H1 (cell line): ENCODE measurements at regions not wholly inside any gene's neighbourhood (a gene's known extent, or its start where the extent isn't known, plus 50 kb on each side); places are given as distances from the start of the nearest gene placed in this dataset.
A peak's percentile ranks its signal among the peaks of the same experiment; 100 is the strongest.

Source experiments
- CTCF ChIA-PET: fragments of 300-600 bp; sonication (Branson Sonifier 250); formaldehyde crosslinking; loops from one replicate; lab custom pipeline; 2021; ENCODE audit not compliant: partially characterized antibody; lab: Charles Lee
- POLR2A ChIA-PET: fragments of 300-600 bp; sonication (Branson Sonifier 250); formaldehyde crosslinking; loops from one replicate; lab custom pipeline; 2021; ENCODE audit warnings: inconsistent platforms; ENCODE audit not compliant: partially characterized antibody; lab: Charles Lee
- DNase-seq, 2 experiments: peaks; one replicate each; pipeline versions ENCODE4 v3.0.0 to v3.0.0-alpha.2; 2010 to 2022; ENCODE audit warnings: low spot score in 2 of 2, low read depth in 1 of 2, mixed read lengths in 1 of 2
- FAIRE-seq: peaks from 2 replicates; lab custom pipeline; 2011; peaks lifted over from hg19 to GRCh38; lab: Jason Lieb, UNC
- H2AFZ ChIP-seq: 2 replicates; pipeline ENCODE4 v1.8.1; 2012; ENCODE audit warnings: low read length, inconsistent platforms
- H2AK5ac ChIP-seq: 2 replicates; pipeline ENCODE4 v1.6.1; 2013; ENCODE audit warnings: low read depth, low read length
- H2BK120ac ChIP-seq: replicated peaks from 2 replicates; pipeline ENCODE3; 2013; ENCODE audit warnings: low read depth, low read length, inconsistent platforms
- H2BK12ac ChIP-seq: 2 replicates; pipeline ENCODE4 v1.6.1; 2013; ENCODE audit warnings: low read depth, low read length
- H2BK15ac ChIP-seq: 2 replicates; pipeline ENCODE4 v1.6.1; 2013; ENCODE audit warnings: low read length
- H2BK20ac ChIP-seq: 2 replicates; pipeline ENCODE4 v1.6.1; 2013; ENCODE audit warnings: low read length
- H2BK5ac ChIP-seq: 2 replicates; pipeline ENCODE4 v1.6.1; 2013; ENCODE audit warnings: low read depth, low read length
- H3K14ac ChIP-seq: 2 replicates; pipeline ENCODE4 v1.6.1; 2013; ENCODE audit warnings: inconsistent platforms; ENCODE audit not compliant: insufficient read length
- H3K18ac ChIP-seq: 2 replicates; pipeline ENCODE4 v1.6.1; 2013; ENCODE audit warnings: low read length; ENCODE audit errors: extremely low read depth
- H3K23ac ChIP-seq: 2 replicates; pipeline ENCODE4 v1.6.1; 2013; ENCODE audit warnings: inconsistent platforms; ENCODE audit not compliant: insufficient read length
- H3K23me2 ChIP-seq: 2 replicates; pipeline ENCODE4 v1.6.1; 2013; ENCODE audit warnings: low read depth, low read length
- H3K27ac ChIP-seq: 2 replicates; pipeline ENCODE4 v1.6.1; 2011; ENCODE audit warnings: low read depth, low read length, inconsistent platforms
- H3K27me3 ChIP-seq, 4 experiments: replicated peaks in 1 of 4; 1 replicate in 1 of 4; 2 replicates in 3 of 4; pipeline versions ENCODE4 v1.6.1 to v1.8.1; 2011 to 2013; ENCODE audit warnings: low read length in 3 of 4, mild to moderate bottlenecking in 3 of 4, inconsistent platforms in 2 of 4, mixed read lengths in 2 of 4, moderate library complexity in 1 of 4; ENCODE audit not compliant: control insufficient read depth in 3 of 4, insufficient read depth in 3 of 4; ENCODE audit errors: extremely low read depth in 1 of 4
- H3K36me3 ChIP-seq, 4 experiments: 2 replicates each; pipeline versions ENCODE4 v1.6.1 to v1.8.1; 2011 to 2013; ENCODE audit warnings: mild to moderate bottlenecking in 4 of 4, low read length in 3 of 4, moderate library complexity in 2 of 4, control low read depth in 1 of 4, inconsistent platforms in 1 of 4; ENCODE audit not compliant: insufficient read depth in 4 of 4, control insufficient read depth in 2 of 4
- H3K4ac ChIP-seq: replicated peaks from 2 replicates; pipeline ENCODE3; 2013; ENCODE audit warnings: low read length, low read depth, mixed read lengths, inconsistent platforms; ENCODE audit not compliant: insufficient read length
- H3K4me1 ChIP-seq, 4 experiments: replicated peaks in 1 of 4; 1 replicate in 1 of 4; 2 replicates in 3 of 4; pipeline versions ENCODE4 v1.6.1 to v1.8.1; 2011 to 2013; ENCODE audit warnings: low read length in 3 of 4, inconsistent platforms in 2 of 4, mixed read lengths in 1 of 4; ENCODE audit not compliant: insufficient read depth in 4 of 4, control insufficient read depth in 3 of 4
- H3K4me2 ChIP-seq, 2 experiments: 2 replicates each; pipeline versions ENCODE4 v1.6.1 to v1.8.1; 2011 to 2013; ENCODE audit warnings: low read depth in 2 of 2, low read length in 2 of 2, control low read depth in 1 of 2, inconsistent platforms in 1 of 2, mild to moderate bottlenecking in 1 of 2; ENCODE audit not compliant: insufficient read depth in 1 of 2
- H3K4me3 ChIP-seq, 4 experiments: fragments of 200-600, 300-600 bp in 1 of 4; sonication (generic), shearing (Covaris generic), sonication (Bioruptor Twin) in 1 of 4; 2 replicates each; pipeline versions ENCODE4 v1.5.1 to v1.8.1; 2011 to 2016; ENCODE audit warnings: low read length in 4 of 4, low read depth in 3 of 4, control low read depth in 2 of 4, inconsistent platforms in 2 of 4, mild to moderate bottlenecking in 2 of 4, mixed read lengths in 1 of 4, moderate library complexity in 1 of 4; ENCODE audit not compliant: insufficient read depth in 2 of 4; ENCODE audit errors: extremely low read depth in 1 of 4
- H3K56ac ChIP-seq: replicated peaks from 2 replicates; pipeline ENCODE3; 2013; ENCODE audit warnings: low read depth, mild to moderate bottlenecking, mixed read lengths, low read length, inconsistent platforms; ENCODE audit not compliant: insufficient read length
- H3K79me1 ChIP-seq: 2 replicates; pipeline ENCODE4 v1.6.1; 2013; ENCODE audit warnings: low read depth, low read length, control low read depth
- H3K79me2 ChIP-seq, 2 experiments: 2 replicates each; pipeline versions ENCODE4 v1.6.1 to v1.8.1; 2012 to 2013; ENCODE audit warnings: low read length in 2 of 2, mild to moderate bottlenecking in 2 of 2, inconsistent platforms in 1 of 2; ENCODE audit not compliant: insufficient read depth in 2 of 2, control insufficient read depth in 1 of 2
- H3K9ac ChIP-seq, 4 experiments: replicated peaks in 1 of 4; 1 replicate in 1 of 4; 2 replicates in 3 of 4; pipeline versions ENCODE4 v1.6.1 to v1.8.1; 2011 to 2013; ENCODE audit warnings: low read depth in 3 of 4, low read length in 3 of 4, control low read depth in 2 of 4, mild to moderate bottlenecking in 2 of 4, moderate library complexity in 2 of 4, inconsistent platforms in 1 of 4; ENCODE audit errors: extremely low read depth in 1 of 4
- H3K9me3 ChIP-seq, 2 experiments: 2 replicates each; pipeline versions ENCODE4 v1.6.1 to v1.8.1; 2012 to 2013; ENCODE audit warnings: mild to moderate bottlenecking in 2 of 2, moderate library complexity in 2 of 2, control low read depth in 1 of 2, inconsistent platforms in 1 of 2, low read depth in 1 of 2, low read length in 1 of 2, mixed read lengths in 1 of 2; ENCODE audit not compliant: insufficient read depth in 2 of 2
- H4K20me1 ChIP-seq, 2 experiments: replicated peaks in 1 of 2; 2 replicates each; pipeline versions ENCODE3 to v1.8.1; 2011 to 2013; ENCODE audit warnings: inconsistent platforms in 2 of 2, low read length in 2 of 2, mild to moderate bottlenecking in 1 of 2; ENCODE audit not compliant: insufficient read depth in 2 of 2, control insufficient read depth in 1 of 2
- H4K5ac ChIP-seq: 2 replicates; pipeline ENCODE4 v1.6.1; 2013; ENCODE audit warnings: low read length, low read depth, mixed read lengths, inconsistent platforms; ENCODE audit not compliant: insufficient read length
- H4K8ac ChIP-seq: 2 replicates; pipeline ENCODE4 v1.8.0; 2013; ENCODE audit warnings: mild to moderate bottlenecking, moderate library complexity, low read length, inconsistent platforms; ENCODE audit not compliant: insufficient read depth; ENCODE audit errors: extremely low read depth
- H4K91ac ChIP-seq: replicated peaks from 2 replicates; pipeline ENCODE3; 2013; ENCODE audit warnings: low read length, mixed read lengths, inconsistent platforms; ENCODE audit not compliant: insufficient read length
- ASH2L ChIP-seq: fragments of 200-600, 300-600 bp; sonication (generic); IDR thresholded peaks from one replicate; pipeline ENCODE4 v1.7.1; 2017; ENCODE audit warnings: low read length
- CEBPB ChIP-seq: IDR thresholded peaks from 2 replicates; pipeline ENCODE4 v1.6.1; 2012; ENCODE audit warnings: low read depth, low read length
- CTBP2 ChIP-seq: IDR thresholded peaks from 2 replicates; pipeline ENCODE4 v1.7.0; 2011; ENCODE audit warnings: borderline replicate concordance, mild to moderate bottlenecking, moderate library complexity, mixed read lengths, low read length; ENCODE audit not compliant: insufficient read depth, insufficient read length
- FOSL1 ChIP-seq: IDR thresholded peaks from 2 replicates; pipeline ENCODE4 v1.6.1; 2011; ENCODE audit warnings: mild to moderate bottlenecking, low read depth, low read length, moderate library complexity; ENCODE audit not compliant: insufficient read depth
- JUN ChIP-seq: IDR thresholded peaks from 2 replicates; pipeline ENCODE4 v1.6.1; 2011; ENCODE audit warnings: low read depth, mild to moderate bottlenecking, improper control_type of control experiment, low read length
- POLR2AphosphoS5 ChIP-seq: IDR thresholded peaks from 2 replicates; pipeline ENCODE4 v1.6.1; 2011; ENCODE audit warnings: low read depth, low read length
- RBBP5 ChIP-seq: IDR thresholded peaks from 2 replicates; pipeline ENCODE4 v1.7.1; 2012; ENCODE audit warnings: low read depth, mild to moderate bottlenecking, inconsistent platforms, low read length, moderate library complexity, borderline replicate concordance
- RFX5 ChIP-seq: IDR thresholded peaks from 2 replicates; pipeline ENCODE4 v1.6.1; 2011; ENCODE audit warnings: low read depth, low read length, improper control_type of control experiment, borderline replicate concordance
- SIN3A ChIP-seq, 2 experiments: IDR thresholded peaks in 1 of 2; conservative IDR thresholded peaks in 1 of 2; 2 replicates each; pipeline ENCODE4 v1.6.1; 2011 to 2012; ENCODE audit warnings: low read length in 2 of 2, improper control_type of control experiment in 1 of 2, low read depth in 1 of 2, mild to moderate bottlenecking in 1 of 2
- SIX5 ChIP-seq: IDR thresholded peaks from 2 replicates; pipeline ENCODE4 v1.6.1; 2011; ENCODE audit warnings: mild to moderate bottlenecking, low read depth, low read length
- whole genome bisulfite sequencing, 2 experiments: shearing (Covaris generic) in 1 of 2; methylation state at CpG; one replicate each; pipeline versions ENCODE4 v1.1.6 to v1.1.7; 2013 to 2015; ENCODE audit warnings: low lambda C conversion rate in 2 of 2, mixed read lengths in 2 of 2, inconsistent platforms in 1 of 2, low coverage in 1 of 2, missing lambda C conversion rate in 1 of 2; ENCODE audit not compliant: insufficient replicate concordance in 2 of 2, insufficient coverage in 1 of 2, insufficient read length in 1 of 2; ENCODE audit errors: extremely low coverage in 1 of 2, missing lambda C conversion rate in 1 of 2; 5-methylcytosine and 5-hydroxymethylcytosine counted together
- TF ChIP-seq, protein P1 (sequence below), 3 experiments: IDR thresholded peaks; 1 replicate in 2 of 3; 2 replicates in 1 of 3; pipeline versions ENCODE4 v1.5.1 to v1.6.1; 2011; ENCODE audit warnings: low read length in 3 of 3, mild to moderate bottlenecking in 3 of 3, inconsistent platforms in 2 of 3, low read depth in 1 of 3, moderate library complexity in 1 of 3; ENCODE audit not compliant: insufficient read depth in 1 of 3; ENCODE audit errors: control extremely low read depth in 1 of 3

GRCh38 chr16:29316761-29317183 lies 89.7 kb downstream of the NPIPB11 start:
- Histone ChIP-seq H2BK15ac (no peak overlapping the region), H4K5ac (no peak overlapping the region)

More at GRCh38 chr16:29316761-29317183, 89.7 kb downstream of the NPIPB11 start:
- Histone ChIP-seq H3K56ac (no peak overlapping the region), H2BK12ac (no peak overlapping the region), H2BK120ac (no peak overlapping the region), H3K27ac (0 out of 2 replicates have a peak overlapping the region, but pooled peaks have one; percentile 7), H2AFZ (no peak overlapping the region), H3K79me2 (no peaks in the 10 kb centered on the region), H3K23me2 (no peaks in the 10 kb centered on the region), H3K18ac (no peak overlapping the region), H3K14ac (no peak overlapping the region), H2BK20ac (no peak overlapping the region), H3K9me3 (no peaks in the 10 kb centered on the region), H3K9ac (no peak overlapping the region), H3K4me2 (no peak overlapping the region), H4K20me1 (no peaks in the 10 kb centered on the region), H3K79me1 (no peaks in the 10 kb centered on the region), H3K4me1 (peaks cover 0 to 4% (median 1%) of the 10 kb centered on the region in 4 experiments; a peak in 3 of 7 replicates), H3K23ac (no peak overlapping the region), H3K36me3 (no peaks in the 10 kb centered on the region), H3K4ac (no peak overlapping the region), H4K8ac (no peak overlapping the region), H3K27me3 (no peaks in the 10 kb centered on the region; a peak in 1 of 7 replicates)
- FAIRE-seq: no peak
- ChIA-PET CTCF (interaction anchor here (0.8 to 1.4 kb wide), 5 partner anchors 8 to 199 kb away, joined by 3 to 7 read pairs (median 4); no protein-coding TSS in a partner anchor), POLR2A (interaction anchor here (1.4 kb wide), 1 partner anchor 12 kb away, joined by 3 read pairs; no protein-coding TSS in a partner anchor)
- DNase-seq: no peak
- TF ChIP-seq CEBPB: no peak
- no peak for TF ChIP-seq RBBP5
- TF ChIP-seq, protein P1, sequence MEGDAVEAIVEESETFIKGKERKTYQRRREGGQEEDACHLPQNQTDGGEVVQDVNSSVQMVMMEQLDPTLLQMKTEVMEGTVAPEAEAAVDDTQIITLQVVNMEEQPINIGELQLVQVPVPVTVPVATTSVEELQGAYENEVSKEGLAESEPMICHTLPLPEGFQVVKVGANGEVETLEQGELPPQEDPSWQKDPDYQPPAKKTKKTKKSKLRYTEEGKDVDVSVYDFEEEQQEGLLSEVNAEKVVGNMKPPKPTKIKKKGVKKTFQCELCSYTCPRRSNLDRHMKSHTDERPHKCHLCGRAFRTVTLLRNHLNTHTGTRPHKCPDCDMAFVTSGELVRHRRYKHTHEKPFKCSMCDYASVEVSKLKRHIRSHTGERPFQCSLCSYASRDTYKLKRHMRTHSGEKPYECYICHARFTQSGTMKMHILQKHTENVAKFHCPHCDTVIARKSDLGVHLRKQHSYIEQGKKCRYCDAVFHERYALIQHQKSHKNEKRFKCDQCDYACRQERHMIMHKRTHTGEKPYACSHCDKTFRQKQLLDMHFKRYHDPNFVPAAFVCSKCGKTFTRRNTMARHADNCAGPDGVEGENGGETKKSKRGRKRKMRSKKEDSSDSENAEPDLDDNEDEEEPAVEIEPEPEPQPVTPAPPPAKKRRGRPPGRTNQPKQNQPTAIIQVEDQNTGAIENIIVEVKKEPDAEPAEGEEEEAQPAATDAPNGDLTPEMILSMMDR (IDR thresholded peaks at IDR 0.05; ENCODE audit: control extremely low read depth in 1 of 3, insufficient read depth in 1 of 3, low read depth in 1 of 3, low read length in 3 of 3): no peak
- no peak for TF ChIP-seq POLR2AphosphoS5
- TF ChIP-seq SIX5: no peak
- no peak for TF ChIP-seq RFX5
- no peak for TF ChIP-seq ASH2L
- TF ChIP-seq CTBP2: no peak
- TF ChIP-seq FOSL1: no peak
- TF ChIP-seq SIN3A (conservative IDR thresholded peaks at IDR 0.05 in 1 of 2, IDR thresholded peaks at IDR 0.05 in 1 of 2; ENCODE audit: low read depth in 1 of 2, low read length in 2 of 2): no peak
- TF ChIP-seq JUN: no peak
- TF ChIP-seq, all 59 proteins: peak for 0
- no peak overlapping the region for H2BK5ac ChIP-seq
- H2AK5ac ChIP-seq: no peak overlapping the region
- 93% methylated on average over 12 of the region's 12 CpGs; no CpG with 5 or more reads in 1 of the 2 experiments for WGBS, 2 experiments
- no peak overlapping the region for H3K4me3 ChIP-seq
- no peak overlapping the region for H4K91ac ChIP-seq
